K562 (cell line): ENCODE measurements at regions not wholly inside any gene's neighbourhood (a gene's known extent, or its start where the extent isn't known, plus 50 kb on each side); places are given as distances from the start of the nearest gene placed in this dataset.

Source experiments
- BCL6 ChIP-seq: fragments of 250-450 bp; sonication (Bioruptor Pico); IDR thresholded peaks from 2 replicates; pipeline ENCODE4 v1.4.0; 2020
- BDP1 ChIP-seq: IDR thresholded peaks from 3 replicates; pipeline ENCODE4 v1.6.1; 2011; ENCODE audit not compliant: insufficient read length, insufficient read depth
- CBFA2T3 ChIP-seq: fragments of 450-650 bp; IDR thresholded peaks from 2 replicates; pipeline ENCODE4 v1.6.1; 2017
- CTBP1 ChIP-seq: fragments of 450-650 bp; IDR thresholded peaks from 2 replicates; pipeline ENCODE4 v1.6.1; 2016; ENCODE audit warnings: borderline replicate concordance
- EP300 ChIP-seq: IDR thresholded peaks from 2 replicates; pipeline ENCODE4 v1.6.1; 2012; ENCODE audit warnings: low read length, improper control_type of control experiment
- HDGF ChIP-seq: fragments of 450-650 bp; IDR thresholded peaks from 2 replicates; pipeline ENCODE4 v1.6.1; 2016
- KLF6 ChIP-seq: fragments of 250-450 bp; sonication (Bioruptor Pico); IDR thresholded peaks from 2 replicates; pipeline ENCODE4 v1.4.0; 2020; ENCODE audit warnings: mild to moderate bottlenecking, moderate library complexity, borderline replicate concordance
- NR3C1 ChIP-seq: sonication (generic); formaldehyde crosslinking; IDR thresholded peaks from 2 replicates; pipeline ENCODE4 v1.8.1; 2022; ENCODE audit warnings: missing genetic modification reagents
- PRDM10 ChIP-seq: fragments of 450-650 bp; IDR thresholded peaks from 2 replicates; pipeline ENCODE4 v1.6.1; 2018; ENCODE audit not compliant: partially characterized antibody
- RFX5 ChIP-seq: IDR thresholded peaks from 2 replicates; pipeline ENCODE4 v1.6.1; 2011; ENCODE audit warnings: low read depth, mild to moderate bottlenecking, improper control_type of control experiment, low read length
- SMARCE1 ChIP-seq: fragments of 450-650 bp; IDR thresholded peaks from 2 replicates; pipeline ENCODE4 v1.7.1; 2016; ENCODE audit warnings: mild to moderate bottlenecking
- THAP7 ChIP-seq: fragments of 250-450 bp; sonication (Bioruptor Pico); IDR thresholded peaks from 2 replicates; pipeline ENCODE4 v1.5.0; 2021
- ZNF644 ChIP-seq: fragments of 200-800 bp; sonication (Bioruptor generic); IDR thresholded peaks from 2 replicates; pipeline ENCODE4 v1.6.1; 2016; ENCODE audit warnings: low read depth, missing genetic modification characterization, missing compliant biosample characterization
- TF ChIP-seq, protein P1 (sequence below), 3 experiments: IDR thresholded peaks in 2 of 3; conservative IDR thresholded peaks in 1 of 3; 2 replicates each; pipeline ENCODE4 v1.5.1; 2011 to 2012; ENCODE audit warnings: low read length in 3 of 3, mild to moderate bottlenecking in 3 of 3, control low read depth in 2 of 3, improper control_type of control experiment in 1 of 3, inconsistent platforms in 1 of 3, low read depth in 1 of 3, mixed read lengths in 1 of 3, moderate library complexity in 1 of 3; ENCODE audit not compliant: insufficient read depth in 2 of 3

DNA sequence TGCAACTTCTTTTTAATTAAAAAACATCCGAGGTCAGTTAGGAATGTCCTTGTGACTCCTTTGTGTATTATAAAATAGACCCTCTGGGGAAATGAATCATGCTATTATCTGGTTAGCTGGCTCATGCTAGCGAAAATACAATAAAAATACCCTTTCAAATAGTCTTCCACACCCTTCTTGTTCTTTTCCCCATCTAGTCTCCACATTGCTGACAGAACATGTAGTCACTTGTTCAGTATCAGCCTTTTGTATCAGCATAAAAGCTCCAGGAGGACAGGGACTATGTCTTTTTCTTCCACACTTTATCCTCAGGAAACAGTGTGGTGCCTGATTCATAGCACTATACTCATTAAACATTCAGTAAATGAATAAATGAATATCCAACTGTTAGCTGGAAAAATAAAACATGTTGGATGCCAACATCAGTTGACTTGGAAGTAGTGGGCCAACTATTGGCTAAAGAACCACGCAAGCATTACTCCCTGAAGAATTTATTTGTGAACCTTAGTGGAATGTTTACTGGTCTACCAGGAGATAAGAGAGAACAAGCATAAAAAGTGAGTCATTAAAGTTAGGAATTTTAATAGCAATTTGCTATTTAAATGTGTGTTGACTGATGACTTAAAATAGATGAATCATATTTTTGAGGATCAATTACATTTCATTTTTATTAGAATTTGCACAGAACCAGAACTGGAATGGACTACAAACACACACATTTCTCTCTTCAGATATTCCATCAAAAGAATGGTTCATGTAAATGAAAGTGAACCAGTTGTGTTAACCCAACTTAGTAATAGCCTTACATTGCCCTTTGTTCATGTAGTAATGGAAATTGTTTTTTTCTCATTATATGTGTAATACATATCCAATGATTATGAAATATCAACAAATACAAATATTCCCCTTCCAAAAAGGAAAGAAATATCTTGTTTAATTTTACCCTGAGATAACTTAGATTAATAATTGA is 129.6 kb downstream of the DKK1 start:
- no peak for TF ChIP-seq EP300
- TF ChIP-seq ZNF644 (tag): no peak
- TF ChIP-seq THAP7 (CRISPR knock-in tag): no peak
- no peak for TF ChIP-seq SMARCE1
- no peak for TF ChIP-seq BDP1
- no peak for TF ChIP-seq CTBP1
- TF ChIP-seq RFX5: no peak
- no peak for TF ChIP-seq CBFA2T3
- TF ChIP-seq, protein P1, sequence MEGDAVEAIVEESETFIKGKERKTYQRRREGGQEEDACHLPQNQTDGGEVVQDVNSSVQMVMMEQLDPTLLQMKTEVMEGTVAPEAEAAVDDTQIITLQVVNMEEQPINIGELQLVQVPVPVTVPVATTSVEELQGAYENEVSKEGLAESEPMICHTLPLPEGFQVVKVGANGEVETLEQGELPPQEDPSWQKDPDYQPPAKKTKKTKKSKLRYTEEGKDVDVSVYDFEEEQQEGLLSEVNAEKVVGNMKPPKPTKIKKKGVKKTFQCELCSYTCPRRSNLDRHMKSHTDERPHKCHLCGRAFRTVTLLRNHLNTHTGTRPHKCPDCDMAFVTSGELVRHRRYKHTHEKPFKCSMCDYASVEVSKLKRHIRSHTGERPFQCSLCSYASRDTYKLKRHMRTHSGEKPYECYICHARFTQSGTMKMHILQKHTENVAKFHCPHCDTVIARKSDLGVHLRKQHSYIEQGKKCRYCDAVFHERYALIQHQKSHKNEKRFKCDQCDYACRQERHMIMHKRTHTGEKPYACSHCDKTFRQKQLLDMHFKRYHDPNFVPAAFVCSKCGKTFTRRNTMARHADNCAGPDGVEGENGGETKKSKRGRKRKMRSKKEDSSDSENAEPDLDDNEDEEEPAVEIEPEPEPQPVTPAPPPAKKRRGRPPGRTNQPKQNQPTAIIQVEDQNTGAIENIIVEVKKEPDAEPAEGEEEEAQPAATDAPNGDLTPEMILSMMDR (IDR thresholded peaks at IDR 0.05 in 2 of 3, conservative IDR thresholded peaks at IDR 0.05 in 1 of 3; ENCODE audit: insufficient read depth in 2 of 3, low read depth in 1 of 3, low read length in 3 of 3): no peak
- no peak for TF ChIP-seq BCL6 (CRISPR knock-in tag)
- TF ChIP-seq NR3C1 (CRISPR knock-in tag): no peak
- TF ChIP-seq HDGF: no peak
- TF ChIP-seq PRDM10: no peak
- TF ChIP-seq KLF6 (CRISPR knock-in tag): no peak
